Keratinocyte (primary cell): ENCODE measurements at regions not wholly inside any gene's neighbourhood (a gene's known extent, or its start where the extent isn't known, plus 50 kb on each side); places are given as distances from the start of the nearest gene placed in this dataset.

ENCODE experiments used
- DNase-seq: peaks from one replicate; pipeline ENCODE4 v3.0.0-alpha.2; 2011; ENCODE audit warnings: low read depth, missing footprints, low spot score
- FAIRE-seq: peaks from 2 replicates; lab custom pipeline; 2011; peaks lifted over from hg19 to GRCh38; lab: Jason Lieb, UNC
- H2AFZ ChIP-seq: 2 replicates; pipeline ENCODE4 v1.6.0; 2012; ENCODE audit warnings: low read length, control low read depth, inconsistent platforms; ENCODE audit not compliant: control insufficient read depth
- H3K27ac ChIP-seq: 2 replicates; pipeline ENCODE4 v1.5.1; 2011; ENCODE audit warnings: low read length; ENCODE audit not compliant: control insufficient read depth, insufficient read depth
- H3K27me3 ChIP-seq: 3 replicates; pipeline ENCODE4 v1.6.0; 2011; ENCODE audit warnings: low read length; ENCODE audit not compliant: control insufficient read depth, insufficient read depth; ENCODE audit errors: extremely low read depth
- H3K36me3 ChIP-seq, 2 experiments: 2 replicates in 1 of 2; 3 replicates in 1 of 2; pipeline ENCODE4 v1.5.1; 2011; ENCODE audit warnings: low read length in 2 of 2, mild to moderate bottlenecking in 1 of 2; ENCODE audit not compliant: control insufficient read depth in 2 of 2, insufficient read depth in 2 of 2; ENCODE audit errors: extremely low read depth in 1 of 2
- H3K4me1 ChIP-seq: 3 replicates; pipeline ENCODE4 v1.5.1; 2011; ENCODE audit warnings: low read length; ENCODE audit not compliant: control insufficient read depth, insufficient read depth; ENCODE audit errors: extremely low read depth
- H3K4me2 ChIP-seq: 3 replicates; pipeline ENCODE4 v1.6.0; 2011; ENCODE audit warnings: low read depth, low read length; ENCODE audit not compliant: control insufficient read depth, insufficient read depth; ENCODE audit errors: extremely low read depth
- H3K4me3 ChIP-seq, 3 experiments: fragments of 200-600 bp in 1 of 3; sonication (generic) in 1 of 3; 2 replicates in 2 of 3; 3 replicates in 1 of 3; pipeline ENCODE4 v1.5.1; 2011 to 2016; ENCODE audit warnings: low read length in 3 of 3, mild to moderate bottlenecking in 3 of 3, control low read depth in 2 of 3, inconsistent platforms in 1 of 3, low read depth in 1 of 3, mixed read lengths in 1 of 3, mixed run types in 1 of 3, moderate library complexity in 1 of 3; ENCODE audit not compliant: control insufficient read depth in 2 of 3, insufficient read depth in 2 of 3; ENCODE audit errors: extremely low read depth in 1 of 3
- H3K79me2 ChIP-seq: 2 replicates; pipeline ENCODE4 v1.6.0; 2012; ENCODE audit warnings: low read length; ENCODE audit not compliant: control insufficient read depth, insufficient read depth
- H3K9ac ChIP-seq: 3 replicates; pipeline ENCODE4 v1.6.0; 2011; ENCODE audit warnings: low read length; ENCODE audit not compliant: control insufficient read depth, insufficient read depth; ENCODE audit errors: extremely low read depth
- H3K9me1 ChIP-seq: 3 replicates; pipeline ENCODE4 v1.6.0; 2011; ENCODE audit warnings: low read length; ENCODE audit not compliant: control insufficient read depth, insufficient read depth; ENCODE audit errors: extremely low read depth
- H3K9me3 ChIP-seq: 2 replicates; pipeline ENCODE4 v1.5.1; 2012; ENCODE audit warnings: low read depth, low read length; ENCODE audit not compliant: control insufficient read depth
- H4K20me1 ChIP-seq: 3 replicates; pipeline ENCODE4 v1.6.0; 2011; ENCODE audit warnings: low read length; ENCODE audit not compliant: control insufficient read depth, insufficient read depth; ENCODE audit errors: extremely low read depth
- EZH2 ChIP-seq: IDR thresholded peaks from one replicate; pipeline ENCODE4 v1.6.1; 2012; ENCODE audit warnings: inconsistent platforms, mild to moderate bottlenecking, low read length, moderate library complexity
- dilution Hi-C: fragments of 300-500 bp; cut with MboI; formaldehyde crosslinking; loops from one replicate; pipeline ENCODE4 v1.7.0; 2020; ENCODE audit warnings: low sequenced_read_pairs; ENCODE audit not compliant: extremely low pct_ligation_motif_present
- TF ChIP-seq, protein P1 (sequence below), 3 experiments: IDR thresholded peaks in 1 of 3; conservative IDR thresholded peaks in 1 of 3; optimal IDR thresholded peaks in 1 of 3; 2 replicates in 2 of 3; 3 replicates in 1 of 3; pipeline versions ENCODE3 to v1.5.1; 2011; ENCODE audit warnings: low read length in 3 of 3, mild to moderate bottlenecking in 3 of 3, moderate library complexity in 2 of 3, control low read depth in 1 of 3, inconsistent platforms in 1 of 3; ENCODE audit not compliant: insufficient read depth in 2 of 3; ENCODE audit errors: extremely low read depth in 1 of 3

DNA sequence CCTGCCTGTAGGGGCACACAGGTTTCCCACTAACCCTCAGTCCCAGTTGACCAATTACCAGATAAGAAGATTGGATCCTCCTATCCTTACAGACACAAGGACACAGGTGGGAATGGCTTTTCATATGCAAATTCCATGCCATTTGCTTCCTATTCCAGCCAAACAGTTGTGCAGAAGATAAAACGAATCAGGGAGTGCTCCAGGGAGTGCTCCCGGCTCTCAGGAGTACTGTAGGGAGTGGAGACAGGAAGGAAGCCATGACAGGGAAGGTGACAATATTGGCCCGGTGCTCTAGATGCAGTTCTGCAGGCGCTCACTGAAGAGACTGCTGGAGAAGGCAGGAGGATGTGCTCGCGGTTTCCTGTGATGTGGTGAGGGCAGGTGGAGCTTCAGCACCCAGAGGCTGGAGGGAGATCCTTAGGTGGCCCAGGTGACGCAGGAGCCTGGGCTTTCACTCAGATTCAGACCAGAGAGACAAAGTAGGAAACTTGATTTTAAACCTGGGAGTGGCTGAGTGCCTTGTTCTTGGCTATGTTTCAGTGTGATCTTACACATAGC, 260.0 kb downstream of the AUH start:
- no peak for DNase-seq
- H3K9me3 ChIP-seq = no peaks in the 10 kb centered on the region
- no peak overlapping the region for H3K27ac ChIP-seq

DNA sequence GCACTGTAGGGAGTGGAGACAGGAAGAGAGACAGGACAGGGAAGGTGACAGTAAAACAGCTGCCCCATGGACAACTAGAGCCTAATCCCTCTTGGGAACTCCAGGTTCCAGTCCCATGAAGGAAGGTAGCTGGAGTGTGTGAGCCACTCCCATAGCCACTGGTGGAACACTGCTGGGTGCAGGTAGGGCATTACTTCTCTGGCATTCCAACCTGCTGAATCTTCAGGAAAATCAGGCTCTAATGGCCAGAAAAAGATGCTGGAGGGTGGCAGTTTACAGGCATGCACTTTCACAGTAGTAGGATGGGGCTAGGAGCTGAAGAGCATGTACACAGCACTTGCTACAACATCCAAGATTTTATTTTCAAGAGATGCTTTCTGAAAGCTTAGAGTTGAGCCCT, 259.4 kb downstream of the AUH start:
- Histone ChIP-seq H3K4me2 (no peak overlapping the region), H3K36me3 (no peaks in the 10 kb centered on the region), H3K9ac (no peak overlapping the region), H4K20me1 (no peaks in the 10 kb centered on the region), H3K4me3 (no peak overlapping the region), H3K27ac (no peak overlapping the region), H3K27me3 (peaks cover 6% of the 10 kb centered on the region), H3K4me1 (peaks cover 21% of the 10 kb centered on the region), H3K79me2 (no peaks in the 10 kb centered on the region), H2AFZ (no peak overlapping the region), H3K9me1 (no peaks in the 10 kb centered on the region), H3K9me3 (no peaks in the 10 kb centered on the region)
- DNase-seq (no peak), FAIRE-seq (no peak)
- TF ChIP-seq EZH2 = no peak
- TF ChIP-seq, protein P1, sequence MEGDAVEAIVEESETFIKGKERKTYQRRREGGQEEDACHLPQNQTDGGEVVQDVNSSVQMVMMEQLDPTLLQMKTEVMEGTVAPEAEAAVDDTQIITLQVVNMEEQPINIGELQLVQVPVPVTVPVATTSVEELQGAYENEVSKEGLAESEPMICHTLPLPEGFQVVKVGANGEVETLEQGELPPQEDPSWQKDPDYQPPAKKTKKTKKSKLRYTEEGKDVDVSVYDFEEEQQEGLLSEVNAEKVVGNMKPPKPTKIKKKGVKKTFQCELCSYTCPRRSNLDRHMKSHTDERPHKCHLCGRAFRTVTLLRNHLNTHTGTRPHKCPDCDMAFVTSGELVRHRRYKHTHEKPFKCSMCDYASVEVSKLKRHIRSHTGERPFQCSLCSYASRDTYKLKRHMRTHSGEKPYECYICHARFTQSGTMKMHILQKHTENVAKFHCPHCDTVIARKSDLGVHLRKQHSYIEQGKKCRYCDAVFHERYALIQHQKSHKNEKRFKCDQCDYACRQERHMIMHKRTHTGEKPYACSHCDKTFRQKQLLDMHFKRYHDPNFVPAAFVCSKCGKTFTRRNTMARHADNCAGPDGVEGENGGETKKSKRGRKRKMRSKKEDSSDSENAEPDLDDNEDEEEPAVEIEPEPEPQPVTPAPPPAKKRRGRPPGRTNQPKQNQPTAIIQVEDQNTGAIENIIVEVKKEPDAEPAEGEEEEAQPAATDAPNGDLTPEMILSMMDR (optimal IDR thresholded peaks at IDR 0.05 in 1 of 3, IDR thresholded peaks at IDR 0.05 in 1 of 3, conservative IDR thresholded peaks at IDR 0.05 in 1 of 3; ENCODE audit: extremely low read depth in 1 of 3, insufficient read depth in 2 of 3, low read length in 3 of 3) = no peak
- dilution Hi-C loops = no loop called here

More for the DNA sequence above, 260.0 kb downstream of the AUH start:
- H3K4me3 ChIP-seq = no peak overlapping the region
- H3K9me1 ChIP-seq = no peaks in the 10 kb centered on the region
- no peak overlapping the region for H2AFZ ChIP-seq
- H3K27me3 ChIP-seq = peaks cover 6% of the 10 kb centered on the region
- no peak overlapping the region for H3K4me2 ChIP-seq
- H4K20me1 ChIP-seq = no peaks in the 10 kb centered on the region
- no peak for FAIRE-seq
- no peak for TF ChIP-seq EZH2
- TF ChIP-seq, protein P1 (optimal IDR thresholded peaks at IDR 0.05 in 1 of 3, IDR thresholded peaks at IDR 0.05 in 1 of 3, conservative IDR thresholded peaks at IDR 0.05 in 1 of 3; ENCODE audit: extremely low read depth in 1 of 3, insufficient read depth in 2 of 3, low read length in 3 of 3) = no peak
- H3K4me1 ChIP-seq = peaks cover 21% of the 10 kb centered on the region
- no peaks in the 10 kb centered on the region for H3K79me2 ChIP-seq
- dilution Hi-C loops = no loop called here
- H3K36me3 ChIP-seq = no peaks in the 10 kb centered on the region
- H3K9ac ChIP-seq = no peak overlapping the region
